Epithelial cell of esophagus (primary cell): ENCODE measurements at regions not wholly inside any gene's neighbourhood (a gene's known extent, or its start where the extent isn't known, plus 50 kb on each side); places are given as distances from the start of the nearest gene placed in this dataset.

ENCODE experiments used
- DNase-seq: peaks from one replicate; pipeline ENCODE4 v3.0.0; 2010; ENCODE audit warnings: low read depth
- H3K4me3 ChIP-seq: 2 replicates; pipeline ENCODE4 v1.5.1; 2011; ENCODE audit warnings: mild to moderate bottlenecking, low read length, control low read depth
- CTCF ChIP-seq: IDR thresholded peaks from 2 replicates; pipeline ENCODE4 v1.5.1; 2011; ENCODE audit warnings: low read depth, mild to moderate bottlenecking, low read length, control low read depth, inconsistent platforms; ENCODE audit not compliant: insufficient read depth; ENCODE audit errors: missing control alignments

- no peak overlapping the region for H3K4me3 ChIP-seq
- TF ChIP-seq CTCF: no peak
- peak; percentile 40 for DNase-seq
These were observed 306.3 kb downstream of the C7orf25 start for GRCh38 chr7:42605406-42606192.

GRCh38 chr7:42603496-42603895 lies 308.4 kb downstream of the C7orf25 start:
- TF ChIP-seq CTCF: no peak
- no peak overlapping the region for H3K4me3 ChIP-seq
- peak; percentile 55 for DNase-seq

- DNase-seq: peak; percentile 85
- H3K4me3 ChIP-seq: no peak overlapping the region
- no peak for TF ChIP-seq CTCF
These were observed 314.6 kb downstream of the C7orf25 start for GRCh38 chr7:42597300-42597699.

GRCh38 chr7:42596737-42597136 lies 315.1 kb downstream of the C7orf25 start:
- no peak for TF ChIP-seq CTCF
- peak; percentile 62 for DNase-seq
- H3K4me3 ChIP-seq: no peak overlapping the region

- no peak overlapping the region for H3K4me3 ChIP-seq
- no peak for TF ChIP-seq CTCF
- no peak for DNase-seq
These were observed 318.0 kb downstream of the C7orf25 start for GRCh38 chr7:42593860-42594259.

GRCh38 chr7:42590771-42591310 lies 321.0 kb downstream of the C7orf25 start:
- H3K4me3 ChIP-seq: no peak overlapping the region
- no peak for DNase-seq
- TF ChIP-seq CTCF: no peak

- DNase-seq: peak; percentile 57
- no peak for TF ChIP-seq CTCF
- H3K4me3 ChIP-seq: no peak overlapping the region
These were observed 323.0 kb downstream of the C7orf25 start for GRCh38 chr7:42588876-42589275.
